Liver (tissue), 7 donors: ENCODE measurements at regions not wholly inside any gene's neighbourhood (a gene's known extent, or its start where the extent isn't known, plus 50 kb on each side); places are given as distances from the start of the nearest gene placed in this dataset.

Experiments
- DNase-seq: peaks from one replicate; pipeline ENCODE4 v3.0.0-alpha.2; 2017; ENCODE audit warnings: low spot score
- H3K27ac ChIP-seq, 2 donors: one replicate each; pipeline ENCODE4 v1.7.0; 2013; ENCODE audit warnings: inconsistent platforms in 2 of 2, low read length in 2 of 2, control low read depth in 1 of 2, low read depth in 1 of 2, mild to moderate bottlenecking in 1 of 2
- H3K27me3 ChIP-seq, 4 donors: one replicate each; pipeline versions ENCODE4 v1.6.1 to v1.7.0; 2013; ENCODE audit warnings: low read length in 3 of 4, inconsistent platforms in 1 of 4, mild to moderate bottlenecking in 1 of 4, moderate library complexity in 1 of 4; ENCODE audit not compliant: control insufficient read depth in 4 of 4, insufficient read depth in 4 of 4
- H3K36me3 ChIP-seq, 4 donors: one replicate each; pipeline versions ENCODE4 v1.6.1 to v1.7.0; 2013; ENCODE audit warnings: low read length in 3 of 4, mild to moderate bottlenecking in 3 of 4, low read depth in 1 of 4, moderate library complexity in 1 of 4; ENCODE audit not compliant: control insufficient read depth in 4 of 4, insufficient read depth in 3 of 4
- H3K4me1 ChIP-seq, 4 donors: one replicate each; pipeline versions ENCODE4 v1.6.1 to v1.7.0; 2013; ENCODE audit warnings: low read length in 3 of 4, mild to moderate bottlenecking in 3 of 4, moderate library complexity in 1 of 4; ENCODE audit not compliant: control insufficient read depth in 4 of 4, insufficient read depth in 4 of 4
- H3K4me3 ChIP-seq, 3 donors: one replicate each; pipeline versions ENCODE4 v1.6.1 to v1.7.0; 2013; ENCODE audit warnings: low read length in 3 of 3, control low read depth in 1 of 3, low read depth in 1 of 3, mild to moderate bottlenecking in 1 of 3
- H3K9ac ChIP-seq, 2 donors: one replicate each; pipeline ENCODE4 v1.7.0; 2013; ENCODE audit warnings: low read length in 2 of 2, mild to moderate bottlenecking in 2 of 2, moderate library complexity in 2 of 2, control low read depth in 1 of 2, low read depth in 1 of 2
- H3K9me3 ChIP-seq, 4 donors: one replicate each; pipeline versions ENCODE4 v1.6.1 to v1.7.0; 2013; ENCODE audit warnings: low read length in 3 of 4; ENCODE audit not compliant: control insufficient read depth in 4 of 4
- FOXA2 ChIP-seq: IDR thresholded peaks from 2 replicates; pipeline ENCODE4 v1.6.1; 2016; ENCODE audit warnings: antibody characterized with exemption
- GABPA ChIP-seq, 2 donors: IDR thresholded peaks in 1 of 2; conservative IDR thresholded peaks in 1 of 2; 2 replicates each; pipeline ENCODE4 v1.6.1; 2016; ENCODE audit warnings: antibody characterized with exemption in 2 of 2, mild to moderate bottlenecking in 1 of 2, moderate library complexity in 1 of 2
- HNF4A ChIP-seq, 2 donors: conservative IDR thresholded peaks; 2 replicates each; pipeline ENCODE4 v1.6.1; 2016; ENCODE audit warnings: antibody characterized with exemption in 2 of 2, mild to moderate bottlenecking in 2 of 2
- HNF4G ChIP-seq: IDR thresholded peaks from 2 replicates; pipeline ENCODE4 v1.6.1; 2016; ENCODE audit warnings: antibody characterized with exemption
- NR2F2 ChIP-seq: IDR thresholded peaks from 2 replicates; pipeline ENCODE4 v1.6.1; 2016; ENCODE audit warnings: antibody characterized with exemption
- RAD21 ChIP-seq, 2 donors: IDR thresholded peaks; 2 replicates each; pipeline ENCODE4 v1.6.1; 2016; ENCODE audit warnings: antibody characterized with exemption in 2 of 2, mild to moderate bottlenecking in 2 of 2
- TAF1 ChIP-seq: conservative IDR thresholded peaks from 2 replicates; pipeline ENCODE4 v1.6.1; 2016; ENCODE audit warnings: antibody characterized with exemption, mild to moderate bottlenecking
- WGBS: extraction: QIAGEN DNeasy Blood & Tissue Kit; methylation state at CpG from one replicate; pipeline ENCODE4 v1.1.7; 2013; 5-methylcytosine and 5-hydroxymethylcytosine counted together
- TF ChIP-seq, protein P1 (sequence below): IDR thresholded peaks from 2 replicates; pipeline ENCODE4 v1.6.1; 2016; ENCODE audit warnings: antibody characterized with exemption
- TF ChIP-seq, protein P2 (sequence below): IDR thresholded peaks from 2 replicates; pipeline ENCODE4 v1.6.1; 2016; ENCODE audit warnings: antibody characterized with exemption, mild to moderate bottlenecking
- TF ChIP-seq, protein P3 (sequence below): IDR thresholded peaks from 2 replicates; pipeline ENCODE4 v1.6.1; 2016; ENCODE audit warnings: antibody characterized with exemption
- TF ChIP-seq, protein P4 (sequence below): IDR thresholded peaks from 2 replicates; pipeline ENCODE4 v1.6.1; 2016; ENCODE audit warnings: antibody characterized with exemption
- donor health status: healthy.
- donor health status: healthy.
- donor health status: healthy.
- donor health status: healthy.

DNA sequence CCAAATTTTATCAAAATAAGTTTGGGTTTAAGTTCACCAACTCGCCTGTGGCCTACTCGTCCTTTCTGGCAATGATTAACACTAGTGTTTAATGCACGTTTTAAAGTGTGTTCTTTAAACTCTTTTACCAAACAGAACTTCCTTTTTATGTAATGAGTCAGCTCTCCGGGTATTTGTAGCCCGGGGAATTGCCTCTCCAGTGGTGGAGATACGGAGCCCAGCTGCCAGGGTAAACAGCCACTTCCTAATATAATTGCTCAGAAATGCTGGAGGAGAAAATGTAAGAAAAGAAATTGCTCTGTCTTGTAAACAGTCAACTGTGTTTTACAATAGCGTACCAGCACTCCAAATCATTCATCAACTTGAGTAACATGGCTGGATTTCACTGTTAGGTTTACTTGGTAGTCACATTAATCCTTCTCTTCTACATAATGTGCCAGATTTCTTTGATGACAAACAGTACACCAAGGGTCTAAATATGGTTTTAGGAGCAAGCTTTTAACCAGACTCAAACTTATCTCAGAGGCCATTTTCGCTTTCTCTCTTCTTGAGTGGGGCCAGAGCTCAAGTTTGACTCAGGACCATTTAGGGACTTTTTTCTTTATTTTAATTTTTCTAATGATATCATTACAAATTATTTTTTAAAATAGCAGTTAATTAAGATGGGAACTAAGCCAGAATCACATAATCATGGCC lies 101.2 kb upstream of the SLC38A2 start (continued):
- TF ChIP-seq, protein P1, sequence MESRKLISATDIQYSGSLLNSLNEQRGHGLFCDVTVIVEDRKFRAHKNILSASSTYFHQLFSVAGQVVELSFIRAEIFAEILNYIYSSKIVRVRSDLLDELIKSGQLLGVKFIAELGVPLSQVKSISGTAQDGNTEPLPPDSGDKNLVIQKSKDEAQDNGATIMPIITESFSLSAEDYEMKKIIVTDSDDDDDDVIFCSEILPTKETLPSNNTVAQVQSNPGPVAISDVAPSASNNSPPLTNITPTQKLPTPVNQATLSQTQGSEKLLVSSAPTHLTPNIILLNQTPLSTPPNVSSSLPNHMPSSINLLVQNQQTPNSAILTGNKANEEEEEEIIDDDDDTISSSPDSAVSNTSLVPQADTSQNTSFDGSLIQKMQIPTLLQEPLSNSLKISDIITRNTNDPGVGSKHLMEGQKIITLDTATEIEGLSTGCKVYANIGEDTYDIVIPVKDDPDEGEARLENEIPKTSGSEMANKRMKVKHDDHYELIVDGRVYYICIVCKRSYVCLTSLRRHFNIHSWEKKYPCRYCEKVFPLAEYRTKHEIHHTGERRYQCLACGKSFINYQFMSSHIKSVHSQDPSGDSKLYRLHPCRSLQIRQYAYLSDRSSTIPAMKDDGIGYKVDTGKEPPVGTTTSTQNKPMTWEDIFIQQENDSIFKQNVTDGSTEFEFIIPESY: peak; percentile 42
- TF ChIP-seq, protein P2, sequence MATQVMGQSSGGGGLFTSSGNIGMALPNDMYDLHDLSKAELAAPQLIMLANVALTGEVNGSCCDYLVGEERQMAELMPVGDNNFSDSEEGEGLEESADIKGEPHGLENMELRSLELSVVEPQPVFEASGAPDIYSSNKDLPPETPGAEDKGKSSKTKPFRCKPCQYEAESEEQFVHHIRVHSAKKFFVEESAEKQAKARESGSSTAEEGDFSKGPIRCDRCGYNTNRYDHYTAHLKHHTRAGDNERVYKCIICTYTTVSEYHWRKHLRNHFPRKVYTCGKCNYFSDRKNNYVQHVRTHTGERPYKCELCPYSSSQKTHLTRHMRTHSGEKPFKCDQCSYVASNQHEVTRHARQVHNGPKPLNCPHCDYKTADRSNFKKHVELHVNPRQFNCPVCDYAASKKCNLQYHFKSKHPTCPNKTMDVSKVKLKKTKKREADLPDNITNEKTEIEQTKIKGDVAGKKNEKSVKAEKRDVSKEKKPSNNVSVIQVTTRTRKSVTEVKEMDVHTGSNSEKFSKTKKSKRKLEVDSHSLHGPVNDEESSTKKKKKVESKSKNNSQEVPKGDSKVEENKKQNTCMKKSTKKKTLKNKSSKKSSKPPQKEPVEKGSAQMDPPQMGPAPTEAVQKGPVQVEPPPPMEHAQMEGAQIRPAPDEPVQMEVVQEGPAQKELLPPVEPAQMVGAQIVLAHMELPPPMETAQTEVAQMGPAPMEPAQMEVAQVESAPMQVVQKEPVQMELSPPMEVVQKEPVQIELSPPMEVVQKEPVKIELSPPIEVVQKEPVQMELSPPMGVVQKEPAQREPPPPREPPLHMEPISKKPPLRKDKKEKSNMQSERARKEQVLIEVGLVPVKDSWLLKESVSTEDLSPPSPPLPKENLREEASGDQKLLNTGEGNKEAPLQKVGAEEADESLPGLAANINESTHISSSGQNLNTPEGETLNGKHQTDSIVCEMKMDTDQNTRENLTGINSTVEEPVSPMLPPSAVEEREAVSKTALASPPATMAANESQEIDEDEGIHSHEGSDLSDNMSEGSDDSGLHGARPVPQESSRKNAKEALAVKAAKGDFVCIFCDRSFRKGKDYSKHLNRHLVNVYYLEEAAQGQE: peak; percentile 71
- TF ChIP-seq NR2F2 (peak; percentile 15), HNF4G (no peak), HNF4A (conservative IDR thresholded peaks at IDR 0.05) (peak; percentile 64 to 78)

DNA sequence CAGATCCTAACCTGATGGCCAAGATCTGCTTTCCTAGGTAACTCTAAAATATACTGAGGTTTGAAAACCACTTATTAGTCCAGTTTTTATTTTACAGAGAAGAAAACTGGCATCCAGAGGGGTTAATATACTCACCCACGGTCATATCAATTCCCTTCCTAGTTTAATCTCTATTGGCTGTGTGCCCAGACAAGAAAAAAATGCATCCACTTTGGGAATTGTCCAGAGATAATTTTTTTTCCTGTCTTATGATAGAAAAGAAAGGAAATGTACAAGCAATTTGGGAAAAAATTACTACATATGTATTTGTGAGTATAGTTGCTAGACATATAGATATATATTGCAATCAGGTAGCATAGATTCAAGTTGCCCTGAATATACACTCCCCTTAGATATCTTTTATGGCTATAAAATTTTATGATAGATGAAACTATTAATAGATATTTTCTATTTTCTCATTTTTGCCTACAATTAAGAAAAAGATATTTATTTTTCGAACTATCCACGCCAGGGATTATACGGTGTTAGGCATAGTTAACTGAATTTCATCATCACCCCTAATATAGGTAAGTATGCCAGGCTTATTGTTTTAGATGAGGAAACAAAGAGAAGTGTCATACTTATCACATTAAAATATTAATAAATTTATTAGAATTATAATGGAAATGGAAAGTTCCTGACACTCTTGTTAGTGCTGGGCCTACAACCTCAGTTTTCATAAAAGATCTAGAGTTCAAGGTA lies 100.5 kb upstream of the SLC38A2 start:
- peaks cover 0 to 15% (median 10%) of the 10 kb centered on the region in 4 donors for H3K4me1 ChIP-seq
- H3K9ac ChIP-seq: peak overlapping the region; percentile 46 to 74
- no peaks in the 10 kb centered on the region for H3K9me3 ChIP-seq
- no peak overlapping the region for H3K4me3 ChIP-seq
- 14% methylated on average over 4 of the region's 4 CpGs for WGBS
- TF ChIP-seq, protein P3, sequence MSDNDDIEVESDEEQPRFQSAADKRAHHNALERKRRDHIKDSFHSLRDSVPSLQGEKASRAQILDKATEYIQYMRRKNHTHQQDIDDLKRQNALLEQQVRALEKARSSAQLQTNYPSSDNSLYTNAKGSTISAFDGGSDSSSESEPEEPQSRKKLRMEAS: no peak
- TF ChIP-seq, protein P4, sequence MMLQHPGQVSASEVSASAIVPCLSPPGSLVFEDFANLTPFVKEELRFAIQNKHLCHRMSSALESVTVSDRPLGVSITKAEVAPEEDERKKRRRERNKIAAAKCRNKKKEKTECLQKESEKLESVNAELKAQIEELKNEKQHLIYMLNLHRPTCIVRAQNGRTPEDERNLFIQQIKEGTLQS: no peak
- TF ChIP-seq NR2F2: no peak
- no peak for TF ChIP-seq GABPA (IDR thresholded peaks at IDR 0.05 in 1 of 2, conservative IDR thresholded peaks at IDR 0.05 in 1 of 2)
- TF ChIP-seq FOXA2: no peak
- peak in 1 of 2 donors; percentile 37 for TF ChIP-seq RAD21 (IDR thresholded peaks at IDR 0.05)
- no peak for TF ChIP-seq TAF1
- TF ChIP-seq, protein P2: no peak
- peak overlapping the region; percentile 75 to 90 for H3K27ac ChIP-seq
- H3K36me3 ChIP-seq: no peaks in the 10 kb centered on the region
- no peak for DNase-seq
- H3K27me3 ChIP-seq: no peaks in the 10 kb centered on the region
